HG03575 (cell line): ENCODE measurements at regions not wholly inside any gene's neighbourhood (a gene's known extent, or its start where the extent isn't known, plus 50 kb on each side); places are given as distances from the start of the nearest gene placed in this dataset.

Source experiments
- ATAC-seq: cut with Tn5 transposase; IDR thresholded peaks from one replicate; pipeline ENCODE4 v1.9.1; 2021; ENCODE audit not compliant: unreplicated experiment, insufficient number of reproducible peaks, low FRiP score; ENCODE audit errors: extremely low read depth

- no peak for ATAC-seq
These were observed 294.5 kb downstream of the RRAGC start for GRCh38 chr1:38565020-38565491.

- ATAC-seq, result no peak
These were observed 295.4 kb downstream of the RRAGC start for GRCh38 chr1:38563942-38564735.

- no peak for ATAC-seq
These were observed 297.8 kb downstream of the RRAGC start for GRCh38 chr1:38561725-38562124.

GRCh38 chr1:38561110-38561509, 298.5 kb downstream of the RRAGC start:
- ATAC-seq, result no peak

GRCh38 chr1:38560457-38560856, 299.1 kb downstream of the RRAGC start:
- no peak for ATAC-seq

GRCh38 chr1:38559446-38560165, 300.0 kb downstream of the RRAGC start:
- ATAC-seq, result no peak

GRCh38 chr1:38558500-38559445, 300.8 kb downstream of the RRAGC start:
- ATAC-seq, result no peak

- no peak for ATAC-seq
These were observed 301.5 kb downstream of the RRAGC start for GRCh38 chr1:38558055-38558454.

GRCh38 chr1:38555594-38555993, 304.0 kb downstream of the RRAGC start:
- no peak for ATAC-seq

- ATAC-seq, result no peak
These were observed 304.4 kb downstream of the RRAGC start for GRCh38 chr1:38555130-38555529.

- no peak for ATAC-seq
These were observed 308.0 kb downstream of the RRAGC start for GRCh38 chr1:38551318-38552307.

GRCh38 chr1:38549191-38549590, 310.4 kb downstream of the RRAGC start:
- no peak for ATAC-seq

- ATAC-seq, result no peak
These were observed 312.3 kb downstream of the RRAGC start for GRCh38 chr1:38547321-38547720.

- no peak for ATAC-seq
These were observed 312.9 kb downstream of the RRAGC start for GRCh38 chr1:38546636-38547035.

GRCh38 chr1:38541223-38541622, 318.3 kb downstream of the RRAGC start:
- ATAC-seq, result no peak

GRCh38 chr1:38539931-38540330, 319.6 kb downstream of the RRAGC start:
- no peak for ATAC-seq

GRCh38 chr1:38538834-38539233, 320.7 kb downstream of the RRAGC start:
- ATAC-seq, result no peak

GRCh38 chr1:38536089-38536488, 323.5 kb downstream of the RRAGC start:
- no peak for ATAC-seq
